Stomach (tissue), 8 donors: ENCODE measurements at regions not wholly inside any gene's neighbourhood (a gene's known extent, or its start where the extent isn't known, plus 50 kb on each side); places are given as distances from the start of the nearest gene placed in this dataset.

Source experiments
- DNase-seq, 2 donors: peaks; one replicate each; pipeline versions ENCODE4 v3.0.0 to v3.0.0-alpha.2; 2013 to 2019
- H3K27ac ChIP-seq, 5 donors: fragments of 200-600 bp in 4 of 5; sonication (generic) in 4 of 5; one replicate each; pipeline ENCODE4 v1.5.1; 2013 to 2019; ENCODE audit warnings: mild to moderate bottlenecking in 1 of 5, moderate library complexity in 1 of 5
- H3K27me3 ChIP-seq, 3 donors: fragments of 200-600 bp; sonication (generic); one replicate each; pipeline ENCODE4 v1.5.1; 2017 to 2019; ENCODE audit warnings: mixed run types in 1 of 3
- H3K36me3 ChIP-seq, 4 donors: fragments of 200-600 bp; sonication (generic); 1 replicate in 3 of 4; 2 replicates in 1 of 4; pipeline ENCODE4 v1.5.1; 2016 to 2019
- H3K4me1 ChIP-seq, 4 donors: fragments of 200-600 bp; sonication (generic); one replicate each; pipeline ENCODE4 v1.5.1; 2016 to 2019
- H3K4me3 ChIP-seq, 4 donors: fragments of 200-600 bp; sonication (generic) in 3 of 4; one replicate each; pipeline ENCODE4 v1.5.1; 2016 to 2019; ENCODE audit warnings: mild to moderate bottlenecking in 1 of 4
- H3K9me3 ChIP-seq, 4 donors: fragments of 200-600 bp; sonication (generic); one replicate each; pipeline ENCODE4 v1.5.1; 2016 to 2019
- CTCF ChIP-seq, 7 experiments: fragments of 450-650 bp in 4 of 7; fragments of 200-600 bp in 3 of 7; sonication (generic) in 3 of 7; IDR thresholded peaks; one replicate each; pipeline ENCODE4 v1.5.1; 2016 to 2019; ENCODE audit warnings: antibody characterized with exemption in 7 of 7, control low read depth in 2 of 7, mild to moderate bottlenecking in 1 of 7
- EP300 ChIP-seq: sonication (generic); formaldehyde crosslinking; IDR thresholded peaks from one replicate; pipeline ENCODE4 v1.6.1; 2017; ENCODE audit warnings: antibody characterized with exemption
- POLR2A ChIP-seq, 4 donors: fragments of 450-650 bp; IDR thresholded peaks; one replicate each; pipeline ENCODE4 v1.6.1; 2016; ENCODE audit warnings: antibody characterized with exemption in 4 of 4, control low read depth in 2 of 4, mild to moderate bottlenecking in 1 of 4, moderate library complexity in 1 of 4
- POLR2AphosphoS5 ChIP-seq, 3 donors: sonication (generic); formaldehyde crosslinking; IDR thresholded peaks; one replicate each; pipeline ENCODE4 v1.6.1; 2016; ENCODE audit warnings: antibody characterized with exemption in 3 of 3
- WGBS, 5 donors: extraction: QIAGEN DNeasy Blood & Tissue Kit in 3 of 5; methylation state at CpG; one replicate each; pipeline versions ENCODE4 v1.1.5 to v1.1.7; 2013 to 2018; 5-methylcytosine and 5-hydroxymethylcytosine counted together
- intact Hi-C: fragments of 100-400 bp; cut with DNase I; formaldehyde crosslinking; loops from one replicate; pipeline ENCODE4 v1.15.1; 2023; ENCODE audit warnings: low total_unique reads
- donor health status: healthy with polysubstance abuse.
- donor health status: Bipolar disorder and iron deficiency.
- donor health status: healthy.

- Histone ChIP-seq H3K9me3 (no peaks in the 10 kb centered on the region), H3K4me1 (no peaks in the 10 kb centered on the region), H3K27me3 (no peaks in the 10 kb centered on the region), H3K4me3 (no peak overlapping the region), H3K27ac (no peak overlapping the region), H3K36me3 (no peaks in the 10 kb centered on the region)
- TF ChIP-seq POLR2AphosphoS5 (IDR thresholded peaks at IDR 0.05) (no peak), EP300 (no peak), CTCF (IDR thresholded peaks at IDR 0.05) (no peak), POLR2A (IDR thresholded peaks at IDR 0.05) (no peak)
- intact Hi-C loops = no loop called here
- DNase-seq = peak in 1 of 2 donors; percentile 6
- WGBS, 5 donors = 60 to 69% (median 65%) methylated on average over 5 of the region's 5 CpGs
These were observed 406.4 kb downstream of the PPARGC1A start for GRCh38 chr4:23483320-23483960.

- Histone ChIP-seq H3K36me3 (no peaks in the 10 kb centered on the region), H3K9me3 (no peaks in the 10 kb centered on the region), H3K27me3 (no peaks in the 10 kb centered on the region), H3K4me3 (no peak overlapping the region), H3K4me1 (no peaks in the 10 kb centered on the region), H3K27ac (no peak overlapping the region)
- no peak for DNase-seq
- intact Hi-C loops = no loop called here
- no peak for TF ChIP-seq CTCF (IDR thresholded peaks at IDR 0.05)
- TF ChIP-seq EP300 = no peak
- TF ChIP-seq POLR2A (IDR thresholded peaks at IDR 0.05) = no peak
- no peak for TF ChIP-seq POLR2AphosphoS5 (IDR thresholded peaks at IDR 0.05)
- WGBS, 5 donors = 81 to 100% (median 88%) methylated on average over 1 of the region's 1 CpG
These were observed 408.3 kb downstream of the PPARGC1A start for GRCh38 chr4:23481566-23481965.

- H3K4me1 ChIP-seq = no peaks in the 10 kb centered on the region
- H3K9me3 ChIP-seq = peaks cover 0 to 5% (median 0%) of the 10 kb centered on the region in 4 donors
- DNase-seq = no peak
- no peaks in the 10 kb centered on the region for H3K36me3 ChIP-seq
- H3K27ac ChIP-seq = no peak overlapping the region
- H3K4me3 ChIP-seq = no peak overlapping the region
- TF ChIP-seq POLR2AphosphoS5 (IDR thresholded peaks at IDR 0.05) = no peak
- no peak for TF ChIP-seq CTCF (IDR thresholded peaks at IDR 0.05)
- no peak for TF ChIP-seq EP300
- TF ChIP-seq POLR2A (IDR thresholded peaks at IDR 0.05) = no peak
- intact Hi-C loops = no loop called here
- H3K27me3 ChIP-seq = no peaks in the 10 kb centered on the region
These were observed 411.9 kb downstream of the PPARGC1A start for GRCh38 chr4:23477905-23478304.

DNA sequence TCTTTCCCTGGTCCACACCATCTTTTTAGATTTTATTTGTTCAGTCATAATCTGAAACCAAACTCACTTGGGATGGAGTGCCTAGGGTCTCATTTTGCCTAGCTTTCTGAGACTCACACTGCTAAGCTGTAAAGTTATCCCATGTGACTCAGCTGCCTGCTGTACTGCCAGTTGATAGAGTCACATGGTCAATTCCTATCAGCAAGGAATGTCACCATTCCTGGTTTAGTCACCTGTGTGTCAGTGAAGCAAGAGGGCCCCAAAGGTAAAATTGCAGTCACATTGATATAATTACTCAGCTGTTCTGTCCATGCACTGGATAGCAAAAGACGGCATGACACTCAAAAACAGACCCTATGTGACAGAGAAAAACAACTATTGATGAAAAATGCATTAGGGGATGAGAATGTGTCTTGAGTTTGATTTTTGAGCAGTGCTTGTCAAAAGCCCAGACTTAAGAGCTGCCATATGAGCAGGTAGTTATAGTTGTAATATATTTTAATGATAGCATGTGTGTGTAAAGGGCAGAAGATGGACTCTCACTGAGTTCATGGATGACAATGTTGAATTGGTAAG is 413.2 kb downstream of the PPARGC1A start:
- peaks cover 0 to 12% (median 0%) of the 10 kb centered on the region in 4 donors for H3K9me3 ChIP-seq
- H3K36me3 ChIP-seq = no peaks in the 10 kb centered on the region
- H3K4me3 ChIP-seq = no peak overlapping the region
- intact Hi-C loops = no loop called here
- H3K27ac ChIP-seq = no peak overlapping the region
- no peak for TF ChIP-seq CTCF (IDR thresholded peaks at IDR 0.05)
- TF ChIP-seq POLR2A (IDR thresholded peaks at IDR 0.05) = no peak
- TF ChIP-seq EP300 = no peak
- TF ChIP-seq POLR2AphosphoS5 (IDR thresholded peaks at IDR 0.05) = no peak
- peak in 1 of 2 donors; percentile 52 for DNase-seq
- WGBS, 5 donors = 36 to 76% (median 56%) methylated on average over 1 of the region's 1 CpG
- H3K4me1 ChIP-seq = no peaks in the 10 kb centered on the region
- H3K27me3 ChIP-seq = no peaks in the 10 kb centered on the region
